Astrocyte (in vitro differentiated cells and primary cell): ENCODE measurements at regions not wholly inside any gene's neighbourhood (a gene's known extent, or its start where the extent isn't known, plus 50 kb on each side); places are given as distances from the start of the nearest gene placed in this dataset.

Experiments
- DNase-seq: peaks from one replicate; pipeline ENCODE4 v3.0.0-alpha.2; 2010; ENCODE audit warnings: low read depth
- FAIRE-seq: peaks from 2 replicates; lab custom pipeline; 2011; peaks lifted over from hg19 to GRCh38; lab: Jason Lieb, UNC
- H2AFZ ChIP-seq: 2 replicates; pipeline ENCODE4 v1.6.0; 2012; ENCODE audit warnings: low read depth, low read length, inconsistent platforms
- H3K27ac ChIP-seq: 2 replicates; pipeline ENCODE4 v1.5.1; 2011; ENCODE audit warnings: low read depth, low read length, inconsistent platforms
- H3K27me3 ChIP-seq: 2 replicates; pipeline ENCODE4 v1.6.0; 2011; ENCODE audit warnings: low read length, inconsistent platforms; ENCODE audit not compliant: insufficient read depth
- H3K36me3 ChIP-seq: 2 replicates; pipeline ENCODE4 v1.5.1; 2011; ENCODE audit warnings: low read length, inconsistent platforms; ENCODE audit not compliant: insufficient read depth
- H3K4me1 ChIP-seq: 2 replicates; pipeline ENCODE4 v1.5.1; 2011; ENCODE audit warnings: low read length, inconsistent platforms; ENCODE audit not compliant: insufficient read depth
- H3K4me2 ChIP-seq: 2 replicates; pipeline ENCODE4 v1.6.0; 2012; ENCODE audit warnings: low read length, inconsistent platforms
- H3K4me3 ChIP-seq: 2 replicates; pipeline ENCODE4 v1.5.1; 2011; ENCODE audit warnings: low read depth, mild to moderate bottlenecking, low read length, inconsistent platforms; ENCODE audit not compliant: insufficient read depth
- H3K79me2 ChIP-seq: 2 replicates; pipeline ENCODE4 v1.6.0; 2012; ENCODE audit warnings: mild to moderate bottlenecking, low read length, inconsistent platforms; ENCODE audit not compliant: insufficient read depth
- H3K9ac ChIP-seq: 2 replicates; pipeline ENCODE4 v1.6.0; 2012; ENCODE audit warnings: mild to moderate bottlenecking, low read length, inconsistent platforms
- H3K9me3 ChIP-seq: 2 replicates; pipeline ENCODE4 v1.5.1; 2012; ENCODE audit warnings: low read depth, mild to moderate bottlenecking, low read length, inconsistent platforms; ENCODE audit not compliant: insufficient read depth
- H4K20me1 ChIP-seq: 2 replicates; pipeline ENCODE4 v1.6.0; 2012; ENCODE audit warnings: low read length, inconsistent platforms; ENCODE audit not compliant: insufficient read depth
- H3K27ac Mint-ChIP-seq: one replicate; pipeline ENCODE4 v1.8.0; 2021; ENCODE audit warnings: mild to moderate bottlenecking, mixed read lengths; ENCODE audit not compliant: unreplicated experiment
- H3K27me3 Mint-ChIP-seq: one replicate; pipeline ENCODE4 v1.8.0; 2021; ENCODE audit warnings: low read depth, mixed read lengths; ENCODE audit not compliant: unreplicated experiment
- H3K36me3 Mint-ChIP-seq: one replicate; pipeline ENCODE4 v1.8.0; 2021; ENCODE audit warnings: low read depth, mixed read lengths; ENCODE audit not compliant: unreplicated experiment
- H3K4me1 Mint-ChIP-seq: one replicate; pipeline ENCODE4 v1.8.0; 2021; ENCODE audit warnings: low read depth, mixed read lengths; ENCODE audit not compliant: unreplicated experiment
- H3K4me3 Mint-ChIP-seq: one replicate; pipeline ENCODE4 v1.8.0; 2021; ENCODE audit warnings: mild to moderate bottlenecking, moderate library complexity, mixed read lengths; ENCODE audit not compliant: unreplicated experiment
- H3K9me3 Mint-ChIP-seq: one replicate; pipeline ENCODE4 v1.8.0; 2021; ENCODE audit warnings: mild to moderate bottlenecking, mixed read lengths; ENCODE audit not compliant: unreplicated experiment
- EZH2 ChIP-seq: IDR thresholded peaks from 2 replicates; pipeline ENCODE4 v1.6.1; 2012; ENCODE audit warnings: mild to moderate bottlenecking, low read length, inconsistent platforms; ENCODE audit not compliant: insufficient read depth
- TF ChIP-seq, protein P1 (sequence below): IDR thresholded peaks from 2 replicates; pipeline ENCODE4 v1.5.1; 2011; ENCODE audit warnings: low read depth, mild to moderate bottlenecking, inconsistent platforms, low read length, moderate library complexity; ENCODE audit not compliant: insufficient read depth

DNA sequence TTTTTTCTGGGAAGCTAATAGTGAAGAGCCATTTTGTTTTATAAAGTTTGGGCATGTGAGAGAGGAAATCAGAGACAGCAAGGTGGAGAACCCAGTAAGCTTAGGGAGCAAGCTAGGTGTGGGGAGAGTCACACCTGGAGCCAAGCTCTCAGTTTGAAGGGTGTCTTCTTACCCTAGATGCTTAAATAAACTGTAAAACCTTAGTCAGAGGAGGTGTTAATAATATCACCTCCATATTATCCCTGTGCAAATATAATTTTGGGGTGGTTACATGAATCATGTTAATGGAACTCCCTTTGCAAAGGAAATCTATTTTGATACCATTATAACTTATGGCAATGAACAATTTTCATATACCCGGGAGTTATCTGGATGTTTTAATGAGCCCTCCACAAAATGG is 246.2 kb upstream of the PLET1 start:
- TF ChIP-seq, protein P1, sequence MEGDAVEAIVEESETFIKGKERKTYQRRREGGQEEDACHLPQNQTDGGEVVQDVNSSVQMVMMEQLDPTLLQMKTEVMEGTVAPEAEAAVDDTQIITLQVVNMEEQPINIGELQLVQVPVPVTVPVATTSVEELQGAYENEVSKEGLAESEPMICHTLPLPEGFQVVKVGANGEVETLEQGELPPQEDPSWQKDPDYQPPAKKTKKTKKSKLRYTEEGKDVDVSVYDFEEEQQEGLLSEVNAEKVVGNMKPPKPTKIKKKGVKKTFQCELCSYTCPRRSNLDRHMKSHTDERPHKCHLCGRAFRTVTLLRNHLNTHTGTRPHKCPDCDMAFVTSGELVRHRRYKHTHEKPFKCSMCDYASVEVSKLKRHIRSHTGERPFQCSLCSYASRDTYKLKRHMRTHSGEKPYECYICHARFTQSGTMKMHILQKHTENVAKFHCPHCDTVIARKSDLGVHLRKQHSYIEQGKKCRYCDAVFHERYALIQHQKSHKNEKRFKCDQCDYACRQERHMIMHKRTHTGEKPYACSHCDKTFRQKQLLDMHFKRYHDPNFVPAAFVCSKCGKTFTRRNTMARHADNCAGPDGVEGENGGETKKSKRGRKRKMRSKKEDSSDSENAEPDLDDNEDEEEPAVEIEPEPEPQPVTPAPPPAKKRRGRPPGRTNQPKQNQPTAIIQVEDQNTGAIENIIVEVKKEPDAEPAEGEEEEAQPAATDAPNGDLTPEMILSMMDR: no peak
- Histone ChIP-seq H3K4me2 (no peak overlapping the region), H3K27ac (no peak overlapping the region), H3K9me3 (no peaks in the 10 kb centered on the region), H3K79me2 (no peaks in the 10 kb centered on the region), H3K27me3 (no peaks in the 10 kb centered on the region), H4K20me1 (no peaks in the 10 kb centered on the region), H3K4me3 (no peak overlapping the region), H2AFZ (no peak overlapping the region), H3K36me3 (no peaks in the 10 kb centered on the region), H3K4me1 (no peaks in the 10 kb centered on the region), H3K9ac (no peak overlapping the region)
- H3K9me3 Mint-ChIP-seq: no peaks in the 10 kb centered on the region
- no peak overlapping the region for H3K27ac Mint-ChIP-seq
- FAIRE-seq (no peak), DNase-seq (no peak)
- no peak overlapping the region for H3K4me3 Mint-ChIP-seq
- H3K36me3 Mint-ChIP-seq: no peaks in the 10 kb centered on the region
- H3K4me1 Mint-ChIP-seq: no peaks in the 10 kb centered on the region
- no peaks in the 10 kb centered on the region for H3K27me3 Mint-ChIP-seq

- no peaks in the 10 kb centered on the region for H3K27me3 ChIP-seq
- H3K9me3 ChIP-seq: no peaks in the 10 kb centered on the region
- H3K36me3 Mint-ChIP-seq: no peaks in the 10 kb centered on the region
- FAIRE-seq (no peak), DNase-seq (no peak)
- H3K27me3 Mint-ChIP-seq: peaks cover under 1% of the 10 kb centered on the region
- no peak overlapping the region for H3K27ac Mint-ChIP-seq
- H3K36me3 ChIP-seq: no peaks in the 10 kb centered on the region
- H3K79me2 ChIP-seq: no peaks in the 10 kb centered on the region
- no peak overlapping the region for H3K9ac ChIP-seq
- no peak overlapping the region for H2AFZ ChIP-seq
- H3K9me3 Mint-ChIP-seq: no peaks in the 10 kb centered on the region
- no peak overlapping the region for H3K4me3 Mint-ChIP-seq
- H3K4me1 ChIP-seq: no peaks in the 10 kb centered on the region
- H4K20me1 ChIP-seq: no peaks in the 10 kb centered on the region
- H3K4me3 ChIP-seq: no peak overlapping the region
- H3K4me1 Mint-ChIP-seq: no peaks in the 10 kb centered on the region
- TF ChIP-seq, protein P1: no peak
- TF ChIP-seq EZH2: no peak
- no peak overlapping the region for H3K4me2 ChIP-seq
- no peak overlapping the region for H3K27ac ChIP-seq
Observed at GRCh38 chr11:112507281-112507680, 246.6 kb upstream of the PLET1 start.

GRCh38 chr11:112508750-112509149 is 248.1 kb upstream of the PLET1 start:
- no peaks in the 10 kb centered on the region for H3K9me3 ChIP-seq
- TF ChIP-seq, protein P1: no peak
- H3K27me3 Mint-ChIP-seq: peaks cover 7% of the 10 kb centered on the region
- H3K36me3 Mint-ChIP-seq: no peaks in the 10 kb centered on the region
- no peaks in the 10 kb centered on the region for H3K79me2 ChIP-seq
- H3K4me2 ChIP-seq: no peak overlapping the region
- no peak overlapping the region for H3K9ac ChIP-seq
- H3K27ac Mint-ChIP-seq: no peak overlapping the region
- no peaks in the 10 kb centered on the region for H3K4me1 ChIP-seq
- no peak overlapping the region for H3K4me3 ChIP-seq
- no peaks in the 10 kb centered on the region for H3K36me3 ChIP-seq
- H2AFZ ChIP-seq: no peak overlapping the region
- DNase-seq (no peak), FAIRE-seq (no peak)
- H3K4me1 Mint-ChIP-seq: no peaks in the 10 kb centered on the region
- H3K27ac ChIP-seq: no peak overlapping the region
- no peaks in the 10 kb centered on the region for H3K27me3 ChIP-seq
- no peaks in the 10 kb centered on the region for H3K9me3 Mint-ChIP-seq
- H4K20me1 ChIP-seq: no peaks in the 10 kb centered on the region
- no peak overlapping the region for H3K4me3 Mint-ChIP-seq
